HG02623 (cell line): ENCODE measurements at regions not wholly inside any gene's neighbourhood (a gene's known extent, or its start where the extent isn't known, plus 50 kb on each side); places are given as distances from the start of the nearest gene placed in this dataset.

ENCODE experiments used
- ATAC-seq: cut with Tn5 transposase; IDR thresholded peaks from one replicate; pipeline ENCODE4 v1.9.1; 2021; ENCODE audit warnings: moderate library complexity; ENCODE audit not compliant: unreplicated experiment

- no peak for ATAC-seq
Measured at GRCh38 chr20:24813080-24813479, 136.0 kb upstream of the CST7 start.

- no peak for ATAC-seq
Measured at GRCh38 chr20:24813496-24813895, 135.6 kb upstream of the CST7 start.

- no peak for ATAC-seq
Measured at GRCh38 chr20:24813936-24814335, 135.1 kb upstream of the CST7 start.

- no peak for ATAC-seq
Measured at GRCh38 chr20:24814556-24815195, 134.4 kb upstream of the CST7 start.

GRCh38 chr20:24815196-24815815 is 133.8 kb upstream of the CST7 start:
- no peak for ATAC-seq

GRCh38 chr20:24815931-24816330 is 133.1 kb upstream of the CST7 start:
- ATAC-seq: no peak

GRCh38 chr20:24816431-24816830 is 132.6 kb upstream of the CST7 start:
- no peak for ATAC-seq

GRCh38 chr20:24816907-24817306 is 132.2 kb upstream of the CST7 start:
- no peak for ATAC-seq

- ATAC-seq: no peak
Measured at GRCh38 chr20:24817351-24817750, 131.7 kb upstream of the CST7 start.

GRCh38 chr20:24818056-24818455 is 131.0 kb upstream of the CST7 start:
- no peak for ATAC-seq

- no peak for ATAC-seq
Measured at GRCh38 chr20:24819331-24819965, 129.6 kb upstream of the CST7 start.

- ATAC-seq: no peak
Measured at GRCh38 chr20:24820345-24820744, 128.7 kb upstream of the CST7 start.

GRCh38 chr20:24821391-24821790 is 127.7 kb upstream of the CST7 start:
- ATAC-seq: no peak

GRCh38 chr20:24823176-24823784 is 125.8 kb upstream of the CST7 start:
- ATAC-seq: no peak

GRCh38 chr20:24823989-24824693 is 124.9 kb upstream of the CST7 start:
- ATAC-seq: no peak

GRCh38 chr20:24825591-24825990 is 123.5 kb upstream of the CST7 start:
- ATAC-seq: no peak

GRCh38 chr20:24827603-24828295 is 121.3 kb upstream of the CST7 start:
- no peak for ATAC-seq

GRCh38 chr20:24828992-24829648 is 119.9 kb upstream of the CST7 start:
- ATAC-seq: no peak

GRCh38 chr20:24829649-24830370 is 119.3 kb upstream of the CST7 start:
- no peak for ATAC-seq

GRCh38 chr20:24830649-24831048 is 118.4 kb upstream of the CST7 start:
- no peak for ATAC-seq
